ENCODE measurements at regions not wholly inside any gene's neighbourhood (a gene's known extent, or its start where the extent isn't known, plus 50 kb on each side); places are given as distances from the start of the nearest gene placed in this dataset.

- no peaks in the 10 kb centered on the region for H3K9me3 ChIP-seq
- H3K27ac ChIP-seq = peak overlapping the region; percentile 88
- H3K4me2 ChIP-seq = peak overlapping the region; percentile 90
- ATAC-seq (peak; percentile 83 to 88), FAIRE-seq (no peak), DNase-seq (ENCODE audit: low read depth in 1 of 2, low spot score in 1 of 2) (peak; percentile 66 to 88)
- peaks cover 16% of the 10 kb centered on the region; the same call in 2 of the 3 replicates for H3K4me1 ChIP-seq
- WGBS (ENCODE audit: missing lambda C conversion rate) = 46% methylated on average over 20 of the region's 97 CpGs
- CTCF ChIA-PET = interaction anchor here (0.6 to 1.4 kb wide), 2 partner anchors 198 to 494 kb away, joined by 3 read pairs; no protein-coding TSS in a partner anchor
- H3K4me3 ChIP-seq = peak overlapping the region; percentile 72
- POLR2A ChIA-PET = interaction anchor here (0.6 to 1.7 kb wide), 9 partner anchors 11 to 291 kb away, joined by 3 to 5 read pairs (median 4); no protein-coding TSS in a partner anchor
- no peak for TF ChIP-seq REST (IDR thresholded peaks at IDR 0.05)
- no peak for TF ChIP-seq RFX5 (IDR thresholded peaks at IDR 0.05)
- TF ChIP-seq TP53 (CRISPR knock-in tag; IDR thresholded peaks at IDR 0.05) = peak; percentile 60; the same call in 1 of the 2 replicates
- peak; percentile 74 for TF ChIP-seq NPAS2 (CRISPR knock-in tag; IDR thresholded peaks at IDR 0.05; ENCODE audit: borderline replicate concordance)
- TF ChIP-seq SREBF2 (IDR thresholded peaks at IDR 0.05) = no peak
- TF ChIP-seq MAX (IDR thresholded peaks at IDR 0.05) = peak; percentile 90
- no peak for TF ChIP-seq CHD2 (IDR thresholded peaks at IDR 0.05; ENCODE audit: low read length, partially characterized antibody)
- peak; percentile 91 for TF ChIP-seq E2F6 (IDR thresholded peaks at IDR 0.05; ENCODE audit: borderline replicate concordance, low read depth)
- TF ChIP-seq ATOH8 (CRISPR knock-in tag; IDR thresholded peaks at IDR 0.05; ENCODE audit: low read depth) = peak; percentile 91
- TF ChIP-seq ZC3H11A (IDR thresholded peaks at IDR 0.05) = no peak
- peak; percentile 39; the same call in 1 of the 2 replicates for TF ChIP-seq HDAC2 (IDR thresholded peaks at IDR 0.05)
- no peak for TF ChIP-seq FOSL2 (IDR thresholded peaks at IDR 0.05)
- TF ChIP-seq FOSL2 (CRISPR knock-in tag; IDR thresholded peaks at IDR 0.05) = 0 out of 2 replicates have a peak, but pooled peaks have one; percentile 5
- TF ChIP-seq, protein P1, sequence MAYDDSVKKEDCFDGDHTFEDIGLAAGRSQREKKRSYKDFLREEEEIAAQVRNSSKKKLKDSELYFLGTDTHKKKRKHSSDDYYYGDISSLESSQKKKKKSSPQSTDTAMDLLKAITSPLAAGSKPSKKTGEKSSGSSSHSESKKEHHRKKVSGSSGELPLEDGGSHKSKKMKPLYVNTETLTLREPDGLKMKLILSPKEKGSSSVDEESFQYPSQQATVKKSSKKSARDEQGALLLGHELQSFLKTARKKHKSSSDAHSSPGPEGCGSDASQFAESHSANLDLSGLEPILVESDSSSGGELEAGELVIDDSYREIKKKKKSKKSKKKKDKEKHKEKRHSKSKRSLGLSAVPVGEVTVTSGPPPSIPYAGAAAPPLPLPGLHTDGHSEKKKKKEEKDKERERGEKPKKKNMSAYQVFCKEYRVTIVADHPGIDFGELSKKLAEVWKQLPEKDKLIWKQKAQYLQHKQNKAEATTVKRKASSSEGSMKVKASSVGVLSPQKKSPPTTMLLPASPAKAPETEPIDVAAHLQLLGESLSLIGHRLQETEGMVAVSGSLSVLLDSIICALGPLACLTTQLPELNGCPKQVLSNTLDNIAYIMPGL (CRISPR knock-in tag; IDR thresholded peaks at IDR 0.05; ENCODE audit: borderline replicate concordance) = no peak
- TF ChIP-seq, protein P2, sequence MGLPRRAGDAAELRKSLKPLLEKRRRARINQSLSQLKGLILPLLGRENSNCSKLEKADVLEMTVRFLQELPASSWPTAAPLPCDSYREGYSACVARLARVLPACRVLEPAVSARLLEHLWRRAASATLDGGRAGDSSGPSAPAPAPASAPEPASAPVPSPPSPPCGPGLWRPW (IDR thresholded peaks at IDR 0.05) = no peak
- TF ChIP-seq MAZ (IDR thresholded peaks at IDR 0.05; ENCODE audit: borderline replicate concordance, low read depth, low read length) = no peak
- TF ChIP-seq POLR2AphosphoS2 (conservative IDR thresholded peaks at IDR 0.05; ENCODE audit: low read length) = no peak
- no peak for TF ChIP-seq ELK1 (IDR thresholded peaks at IDR 0.05; ENCODE audit: low read depth, low read length)
- no peak for TF ChIP-seq BCL3 (IDR thresholded peaks at IDR 0.05)
- TF ChIP-seq KDM5A (IDR thresholded peaks at IDR 0.05) = no peak
- TF ChIP-seq ESRRA (IDR thresholded peaks at IDR 0.05; ENCODE audit: borderline replicate concordance, low read length) = no peak
- peak; percentile 49; the same call in 1 of the 2 replicates for TF ChIP-seq ZSCAN20 (CRISPR knock-in tag; IDR thresholded peaks at IDR 0.05)
- peak; percentile 93 for TF ChIP-seq HOXB5 (CRISPR knock-in tag; IDR thresholded peaks at IDR 0.05)
- TF ChIP-seq JUN (IDR thresholded peaks at IDR 0.05) = peak in 1 of 2 experiments; percentile 72; a peak in 3 of 5 replicates
- TF ChIP-seq HOXB13 (CRISPR knock-in tag; IDR thresholded peaks at IDR 0.05; ENCODE audit: low read depth) = peak; percentile 92
- peak; percentile 96; the same call in 1 of the 2 replicates for TF ChIP-seq RNF2 (IDR thresholded peaks at IDR 0.05; ENCODE audit: borderline replicate concordance, low read depth)
- no peak for TF ChIP-seq EP300 (IDR thresholded peaks at IDR 0.05)
- peak; percentile 61 for TF ChIP-seq POLR2A (IDR thresholded peaks at IDR 0.05; ENCODE audit: low read length)
- peak; percentile 45; the same call in 1 of the 2 replicates for TF ChIP-seq PHF8 (IDR thresholded peaks at IDR 0.05; ENCODE audit: borderline replicate concordance, low read depth)
- TF ChIP-seq GATA3 (IDR thresholded peaks at IDR 0.05; ENCODE audit: borderline replicate concordance) = no peak
Observed at GRCh38 chr3:72447059-72447946, 400.9 kb downstream of the SHQ1 start.
